GM06990 (cell line): ENCODE measurements at regions not wholly inside any gene's neighbourhood (a gene's known extent, or its start where the extent isn't known, plus 50 kb on each side); places are given as distances from the start of the nearest gene placed in this dataset.

Experiments used
- DNase-seq: peaks from one replicate; pipeline ENCODE4 v3.0.0-alpha.2; 2011; ENCODE audit not compliant: insufficient read length; ENCODE audit errors: extremely low read depth
- H3K27me3 ChIP-seq: replicated peaks from 2 replicates; pipeline ENCODE4 v1.6.0; 2011; ENCODE audit warnings: low read length; ENCODE audit not compliant: control insufficient read depth, insufficient read depth
- H3K36me3 ChIP-seq: 2 replicates; pipeline ENCODE4 v1.5.1; 2011; ENCODE audit warnings: low read length; ENCODE audit not compliant: control insufficient read depth, insufficient read depth
- H3K4me3 ChIP-seq: replicated peaks from 2 replicates; pipeline ENCODE4 v1.5.1; 2011; ENCODE audit warnings: low read depth, mild to moderate bottlenecking, control low read depth, low read length
- CTCF ChIP-seq: IDR thresholded peaks from 2 replicates; pipeline ENCODE4 v1.5.1; 2011; ENCODE audit warnings: low read length, control low read depth, mild to moderate bottlenecking, inconsistent platforms; ENCODE audit not compliant: insufficient read depth, poor library complexity, severe bottlenecking

GRCh38 chr7:131090188-131090587 is 237.5 kb upstream of the MKLN1 start:
- Histone ChIP-seq H3K36me3 (peaks cover 1% of the 10 kb centered on the region), H3K27me3 (no peaks in the 10 kb centered on the region), H3K4me3 (no peak overlapping the region)
- DNase-seq, result no peak
- TF ChIP-seq CTCF, result no peak

GRCh38 chr7:131090886-131091692 is 236.6 kb upstream of the MKLN1 start:
- TF ChIP-seq CTCF, result no peak
- no peak overlapping the region for H3K4me3 ChIP-seq
- no peak for DNase-seq
- no peaks in the 10 kb centered on the region for H3K27me3 ChIP-seq
- peaks cover 1% of the 10 kb centered on the region for H3K36me3 ChIP-seq

GRCh38 chr7:131094685-131095084 is 233.0 kb upstream of the MKLN1 start:
- no peak overlapping the region for H3K4me3 ChIP-seq
- no peak for DNase-seq
- no peaks in the 10 kb centered on the region; the same call in 1 of the 2 replicates for H3K36me3 ChIP-seq
- H3K27me3 ChIP-seq, result no peaks in the 10 kb centered on the region
- no peak for TF ChIP-seq CTCF

- H3K36me3 ChIP-seq, result no peaks in the 10 kb centered on the region; the same call in 1 of the 2 replicates
- DNase-seq, result no peak
- no peak for TF ChIP-seq CTCF
- no peaks in the 10 kb centered on the region for H3K27me3 ChIP-seq
- H3K4me3 ChIP-seq, result no peak overlapping the region
These were observed 232.3 kb upstream of the MKLN1 start for GRCh38 chr7:131095346-131095745.

GRCh38 chr7:131096267-131096927 is 231.3 kb upstream of the MKLN1 start:
- no peak for DNase-seq
- H3K27me3 ChIP-seq, result no peaks in the 10 kb centered on the region
- no peaks in the 10 kb centered on the region; the same call in 1 of the 2 replicates for H3K36me3 ChIP-seq
- no peak overlapping the region for H3K4me3 ChIP-seq
- TF ChIP-seq CTCF, result no peak
